NCI-H2227 (cell line): ENCODE measurements at regions not wholly inside any gene's neighbourhood (a gene's known extent, or its start where the extent isn't known, plus 50 kb on each side); places are given as distances from the start of the nearest gene placed in this dataset.

Source experiments
- DNase-seq: peaks from one replicate; lab custom pipeline; 2025; ENCODE audit not compliant: unreplicated experiment; lab: John Stamatoyannopoulos, UW

DNA sequence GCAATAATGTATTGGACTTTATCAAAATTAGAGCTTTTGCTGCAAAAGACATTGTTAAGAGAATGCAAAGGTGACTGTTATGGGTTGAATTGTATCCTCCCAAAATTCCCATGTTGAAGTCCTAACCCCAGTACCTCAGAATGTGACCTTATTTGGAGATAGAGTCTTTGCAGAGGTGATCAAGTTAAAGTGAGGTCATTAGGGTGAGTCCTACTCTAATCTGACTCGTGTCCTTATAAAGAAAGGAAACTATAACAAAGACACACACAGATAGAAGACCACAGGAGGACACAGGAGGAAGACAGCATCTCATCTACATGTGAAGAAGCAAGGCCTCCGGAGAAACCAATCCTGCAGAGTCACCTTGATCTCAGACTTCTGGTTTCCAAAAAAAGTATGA, 1011.2 kb downstream of the TBC1D22A start:
- DNase-seq, result no peak

DNA sequence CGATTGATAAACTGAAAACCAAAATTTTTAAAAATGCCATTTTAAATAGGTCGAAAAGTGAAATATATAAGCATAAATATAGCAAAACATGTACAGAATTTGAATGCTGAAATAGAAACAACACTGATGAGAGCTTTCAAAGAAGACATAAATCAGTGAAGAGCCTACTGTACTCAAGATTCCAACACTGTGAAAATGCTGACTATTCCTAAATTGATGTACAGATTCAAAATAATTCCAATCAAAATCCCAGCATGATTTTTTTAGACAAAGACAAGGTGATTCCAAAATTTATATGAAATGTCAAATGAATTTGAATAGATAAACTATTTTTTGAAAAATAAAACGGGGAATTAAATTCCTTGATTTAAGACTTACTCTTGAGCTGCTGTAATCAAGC, 1010.4 kb downstream of the TBC1D22A start:
- no peak for DNase-seq

DNA sequence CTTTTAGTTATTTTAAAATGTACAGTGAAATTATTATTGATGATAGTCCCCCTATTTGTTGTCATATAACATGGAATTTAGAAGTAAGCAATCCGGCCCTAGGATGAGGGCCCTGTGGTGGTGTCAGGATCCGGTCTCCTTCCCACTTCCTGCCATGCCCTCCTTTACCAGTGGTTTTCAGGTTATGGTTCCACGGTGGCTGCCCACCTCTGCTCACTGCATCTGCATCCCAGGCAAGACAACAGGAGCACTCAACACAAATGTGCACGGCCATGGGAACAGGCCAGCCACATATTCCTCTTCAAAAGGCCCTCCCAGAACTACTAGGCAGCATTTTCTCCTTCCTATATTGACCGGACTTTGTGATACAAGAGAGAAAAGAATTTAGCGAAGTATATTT, 1007.2 kb downstream of the TBC1D22A start:
- DNase-seq, result no peak

DNA sequence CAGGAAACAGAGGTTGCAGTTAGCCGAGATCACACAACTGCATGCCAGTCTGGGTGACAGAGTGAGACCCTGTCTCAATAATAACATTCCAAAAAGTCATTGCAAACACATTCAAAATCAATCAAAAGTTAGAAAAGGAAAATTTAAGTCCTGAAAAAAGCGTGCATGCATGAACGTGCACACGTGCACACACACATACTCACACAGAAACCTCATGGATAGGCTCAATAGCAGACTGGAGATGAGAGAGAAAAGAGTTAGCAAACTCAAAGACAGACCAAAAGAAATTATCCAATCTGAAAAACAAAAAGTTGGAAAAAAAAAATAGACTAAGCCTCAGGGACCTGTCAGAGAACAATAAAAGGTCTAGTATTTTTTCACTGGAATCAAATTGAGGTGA, 1005.6 kb downstream of the TBC1D22A start:
- no peak for DNase-seq

DNA sequence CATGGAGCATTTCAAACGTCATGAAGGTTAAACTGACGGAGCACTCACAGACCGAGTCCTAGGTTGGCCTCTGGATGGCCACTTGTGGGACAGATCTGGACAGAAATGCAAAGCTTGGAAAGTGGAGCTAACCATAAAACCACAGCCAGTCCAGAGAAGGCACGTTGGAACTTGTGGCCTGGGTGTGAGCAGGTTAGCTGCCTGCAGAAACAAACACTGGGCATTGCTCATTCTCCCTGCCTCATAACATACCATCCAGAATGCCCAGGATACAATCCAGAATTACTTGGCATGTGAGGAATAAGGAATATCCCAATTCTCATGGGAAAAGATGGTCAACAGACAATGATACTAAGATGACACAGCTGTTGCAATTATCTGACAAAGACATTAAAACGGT, 1005.0 kb downstream of the TBC1D22A start:
- no peak for DNase-seq

DNA sequence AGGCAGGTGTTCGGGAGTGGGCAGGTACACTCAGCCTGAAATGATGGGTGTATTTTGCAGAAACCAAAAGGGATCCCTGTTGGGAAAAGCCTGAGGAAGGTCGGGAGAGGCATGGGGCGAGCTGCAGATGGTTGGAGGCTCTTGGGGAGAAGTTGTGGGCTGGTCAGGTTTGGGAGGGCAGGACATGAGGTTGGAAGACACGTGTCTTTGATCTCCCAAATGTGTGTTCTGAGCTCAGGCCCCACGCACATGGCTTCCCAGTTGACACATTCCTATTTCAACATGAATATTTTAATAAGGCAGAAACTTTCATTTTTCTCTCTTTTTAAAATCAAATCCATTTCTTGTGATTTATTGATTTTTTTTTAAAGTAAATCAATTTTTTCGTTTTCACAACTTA, 1003.3 kb downstream of the TBC1D22A start:
- no peak for DNase-seq

DNA sequence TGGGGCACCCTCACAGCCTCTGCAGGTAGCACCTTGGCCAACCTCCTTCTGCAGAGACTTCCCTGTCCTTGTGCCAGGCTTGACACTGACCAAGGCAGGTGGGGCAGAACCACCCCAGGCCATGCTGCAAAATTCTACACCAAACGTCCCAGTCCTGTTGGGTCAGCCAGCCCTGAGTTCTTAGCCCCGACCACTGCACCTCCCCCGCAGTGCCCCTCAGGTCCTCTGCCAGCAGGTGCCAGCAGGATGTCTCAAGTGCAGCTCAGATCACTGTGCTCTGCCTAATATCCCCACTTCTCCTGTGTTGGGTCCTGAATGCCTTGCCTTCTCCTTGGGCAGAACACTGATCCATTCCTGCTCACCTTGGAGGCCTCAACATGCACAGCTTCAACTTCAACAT, 999.7 kb downstream of the TBC1D22A start:
- no peak for DNase-seq

DNA sequence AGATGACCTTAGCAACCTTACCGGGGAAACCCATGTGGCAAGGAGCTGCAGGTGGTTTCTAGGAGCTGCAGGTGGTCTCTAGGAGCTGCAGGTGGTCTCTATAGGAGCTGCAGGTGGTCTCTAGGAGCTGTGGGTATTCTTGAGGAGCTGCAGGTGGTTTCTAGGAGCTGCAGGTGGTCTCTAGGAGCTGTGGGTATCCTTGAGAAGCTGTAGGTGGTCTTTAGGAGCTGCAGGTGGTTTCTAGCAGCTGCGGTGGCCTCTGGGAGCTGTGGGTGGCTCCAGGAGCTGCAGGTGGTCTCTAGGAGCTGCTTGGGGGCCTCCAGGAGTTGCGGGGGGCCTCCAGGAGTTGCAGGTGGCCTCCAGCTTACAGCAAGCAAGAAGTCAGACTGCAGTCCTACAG, 997.5 kb downstream of the TBC1D22A start:
- no peak for DNase-seq

DNA sequence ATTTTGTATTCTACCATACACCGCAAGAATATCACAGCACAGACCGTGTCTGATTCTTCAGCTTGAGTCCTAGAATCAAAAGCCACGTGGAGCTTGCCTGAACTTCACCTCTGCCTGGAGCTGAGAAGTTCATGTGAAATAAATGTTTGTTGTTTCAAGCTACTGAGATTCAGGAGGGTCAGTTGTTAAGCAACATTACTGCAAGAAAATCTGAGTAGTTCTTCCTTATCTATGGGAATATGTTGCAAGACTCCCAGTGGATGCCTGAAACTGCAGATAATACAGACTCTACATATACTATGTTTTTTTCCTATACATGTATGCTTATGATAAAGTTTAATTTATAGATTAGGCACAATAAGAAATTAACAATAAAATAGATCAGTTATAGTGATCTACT, 995.3 kb downstream of the TBC1D22A start:
- no peak for DNase-seq

DNA sequence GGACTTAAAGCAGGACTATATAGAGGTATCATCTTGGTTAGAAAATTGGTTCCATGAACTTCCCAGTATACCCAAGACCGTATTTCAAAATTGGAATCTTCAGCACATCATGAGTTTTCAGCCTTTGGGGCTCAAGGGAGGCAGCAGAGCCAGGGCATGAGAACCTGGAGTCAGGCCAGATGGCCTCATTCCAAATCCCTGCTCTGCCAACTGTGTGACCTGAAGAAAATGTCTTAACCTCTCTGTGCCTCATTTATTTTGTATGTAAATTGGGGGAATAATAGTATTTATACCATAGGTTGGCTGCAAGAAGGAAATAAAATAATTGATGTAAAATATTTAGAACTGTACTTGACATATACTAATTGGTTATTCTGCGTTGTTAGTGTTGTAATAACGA, 987.6 kb downstream of the TBC1D22A start:
- DNase-seq, result no peak

DNA sequence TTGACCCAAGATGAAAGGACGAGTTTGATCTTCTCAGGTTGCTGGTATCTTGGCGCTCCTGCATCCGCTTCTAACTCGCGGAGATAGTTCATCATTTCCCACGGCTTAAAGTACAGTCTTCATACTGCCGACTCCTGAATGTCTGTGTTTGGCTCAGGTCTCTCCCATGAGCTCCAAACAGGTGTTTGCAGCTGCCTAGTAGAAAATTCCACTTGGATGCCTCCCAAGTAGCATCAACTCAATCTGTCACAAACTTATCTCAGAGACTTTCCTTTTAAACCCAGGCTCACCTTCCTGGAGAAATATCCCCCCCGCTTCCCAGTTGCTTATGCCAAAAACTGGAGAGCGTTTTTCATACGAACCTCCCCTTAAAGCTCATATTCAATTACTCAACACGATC, 986.5 kb downstream of the TBC1D22A start:
- no peak for DNase-seq

DNA sequence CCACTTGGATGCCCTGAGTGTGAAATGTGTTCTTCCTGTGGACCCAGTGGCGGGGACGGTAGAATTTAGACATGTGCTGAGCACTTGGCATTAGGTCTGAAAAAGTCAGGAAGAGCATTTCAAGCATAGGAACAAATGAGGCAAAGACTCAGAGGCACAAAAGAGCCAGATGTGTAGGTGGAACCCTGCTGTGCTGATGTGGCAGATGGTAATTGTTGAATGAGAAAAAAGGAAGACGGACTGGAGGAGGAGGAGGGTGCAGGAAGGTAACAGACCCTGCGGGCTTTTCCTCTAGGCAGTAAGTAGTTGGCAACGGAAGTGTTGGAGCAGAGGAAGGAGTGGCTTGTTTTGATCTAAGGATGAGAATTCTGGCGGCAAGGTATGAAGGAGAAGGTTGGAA, 985.8 kb downstream of the TBC1D22A start:
- DNase-seq, result no peak

DNA sequence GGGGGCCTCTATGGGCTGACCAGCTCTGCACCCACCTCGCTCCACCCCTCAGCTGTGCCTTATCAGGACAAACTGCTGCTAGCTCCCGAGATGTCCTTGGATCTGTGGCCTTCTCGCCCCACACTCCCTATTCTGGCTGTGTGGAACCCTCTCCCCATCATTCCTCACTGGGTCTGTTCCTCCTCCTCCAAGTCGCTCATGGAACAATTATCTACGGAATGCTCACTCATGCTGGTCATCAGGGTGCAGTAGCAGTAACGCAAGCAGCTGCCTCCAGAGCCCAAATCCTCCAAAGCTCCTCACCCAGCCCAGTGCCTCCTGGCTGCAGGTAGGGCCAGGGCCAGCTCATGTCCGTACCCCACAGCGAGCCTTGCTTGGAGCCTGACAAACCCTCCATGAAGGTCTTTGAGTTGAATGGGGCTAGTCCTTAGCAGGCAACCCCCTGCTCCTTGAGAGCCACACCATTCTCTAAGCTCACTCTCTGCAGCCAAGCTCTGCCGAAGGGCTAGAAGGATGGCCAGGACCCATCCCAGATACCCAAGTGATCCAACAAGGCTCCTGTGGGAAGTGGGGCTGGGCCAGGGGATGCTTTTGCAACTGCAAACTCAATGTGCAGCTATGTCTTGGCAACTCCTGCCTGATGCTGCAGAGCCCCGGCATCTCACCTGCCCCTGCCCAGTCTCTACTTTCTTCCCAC, 977.8 kb downstream of the TBC1D22A start:
- no peak for DNase-seq

DNA sequence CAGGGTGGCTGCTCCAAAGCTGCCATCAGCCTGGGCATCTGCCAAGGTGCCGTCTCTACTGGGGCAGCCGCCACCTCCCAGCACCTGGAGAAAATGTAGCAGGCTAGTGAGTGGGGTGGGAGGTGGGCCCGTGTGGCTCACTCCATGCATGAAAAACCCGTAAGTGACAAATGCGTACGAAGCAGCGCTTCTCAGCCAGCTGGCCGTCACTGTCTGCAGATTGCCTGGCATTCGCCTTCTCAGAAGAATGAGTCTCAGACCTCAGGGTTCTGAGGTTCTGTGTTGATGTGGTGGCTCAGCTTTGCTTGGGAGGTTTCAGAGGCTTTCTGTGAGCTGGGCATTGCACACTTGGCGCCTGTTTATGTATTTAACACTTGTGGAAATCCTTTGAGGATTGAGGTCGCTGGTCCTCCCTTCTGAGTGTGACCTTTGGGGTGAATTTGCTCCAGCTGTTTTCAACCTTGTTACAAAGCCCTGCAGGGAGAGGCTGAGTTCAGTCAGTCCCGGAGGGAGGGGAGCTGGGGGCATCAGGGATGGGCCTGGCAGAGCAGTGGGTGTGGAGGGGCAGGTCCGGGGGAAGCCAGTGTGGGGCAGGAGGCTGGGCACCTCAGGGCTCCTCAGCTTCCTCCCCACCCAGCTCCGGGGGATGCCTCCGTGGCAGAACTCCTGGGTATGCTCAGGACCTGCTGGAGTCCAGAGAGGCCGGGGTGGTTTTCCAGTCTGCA, 977.0 kb downstream of the TBC1D22A start:
- no peak for DNase-seq

DNA sequence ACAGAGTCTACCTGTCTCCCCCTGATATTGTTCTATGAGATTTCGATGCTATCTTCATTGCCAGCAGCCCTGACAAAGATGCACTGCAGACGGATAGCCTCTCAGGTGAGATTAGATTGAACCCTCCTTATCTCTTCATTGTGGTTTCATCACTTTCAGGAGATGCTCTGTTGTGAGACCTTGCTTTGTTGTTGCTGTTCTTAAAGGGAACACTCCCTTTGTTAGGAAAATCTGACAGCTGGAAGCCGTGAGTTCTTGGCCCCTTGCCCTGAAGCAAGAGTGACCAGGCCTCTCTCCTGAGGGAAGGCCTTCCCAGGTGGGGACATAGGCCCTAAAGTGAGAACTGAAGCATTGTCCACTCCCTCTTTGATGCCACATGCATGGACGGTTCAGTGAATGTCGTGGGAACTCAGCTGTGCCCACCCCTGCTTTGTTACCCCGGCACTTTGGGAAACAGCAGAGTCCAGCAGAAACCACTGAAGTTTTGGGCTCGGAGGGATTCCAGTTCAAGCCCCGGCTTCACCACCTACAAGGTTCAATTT, 976.1 kb downstream of the TBC1D22A start:
- no peak for DNase-seq

DNA sequence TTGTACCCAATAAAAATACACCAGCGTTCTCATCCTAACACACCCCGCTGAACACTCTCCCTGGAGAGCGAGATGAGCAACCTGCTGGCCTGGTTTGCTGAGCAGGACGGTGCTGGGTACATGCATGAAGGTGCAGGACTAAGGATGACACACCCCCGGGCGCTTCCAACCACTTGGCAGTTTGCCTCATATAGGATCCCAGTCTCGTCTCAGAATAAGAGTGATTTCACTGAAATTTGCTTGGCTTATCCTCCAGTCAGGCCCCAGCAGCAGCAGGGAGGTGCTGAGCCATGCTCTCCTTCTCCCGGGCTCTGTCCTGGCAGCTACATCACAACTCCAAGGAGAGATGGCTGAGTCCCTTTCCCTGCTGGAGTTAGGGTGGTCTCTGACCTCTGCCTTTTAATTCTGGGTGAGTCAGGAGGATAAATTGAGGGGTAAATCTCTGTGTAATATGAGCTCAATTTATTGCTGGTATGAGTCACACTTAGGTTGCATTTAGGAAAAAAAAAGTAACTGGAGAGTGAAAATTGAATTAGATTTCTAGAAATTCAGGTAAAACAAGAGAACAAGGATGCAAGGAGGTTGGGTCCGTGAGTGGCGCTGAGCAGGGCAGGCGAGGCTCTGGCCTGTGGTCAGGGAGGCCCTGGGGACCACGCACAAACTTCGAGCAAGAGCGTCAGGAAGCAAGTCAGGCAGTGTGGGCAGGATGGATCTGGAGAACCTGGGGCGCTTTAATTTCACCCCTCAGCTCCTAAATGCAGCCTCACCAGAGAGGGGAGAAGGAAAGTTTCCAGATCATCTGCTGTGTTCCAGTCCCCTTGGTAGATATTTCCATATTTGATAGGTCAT, 974.0 kb downstream of the TBC1D22A start:
- DNase-seq, result no peak

DNA sequence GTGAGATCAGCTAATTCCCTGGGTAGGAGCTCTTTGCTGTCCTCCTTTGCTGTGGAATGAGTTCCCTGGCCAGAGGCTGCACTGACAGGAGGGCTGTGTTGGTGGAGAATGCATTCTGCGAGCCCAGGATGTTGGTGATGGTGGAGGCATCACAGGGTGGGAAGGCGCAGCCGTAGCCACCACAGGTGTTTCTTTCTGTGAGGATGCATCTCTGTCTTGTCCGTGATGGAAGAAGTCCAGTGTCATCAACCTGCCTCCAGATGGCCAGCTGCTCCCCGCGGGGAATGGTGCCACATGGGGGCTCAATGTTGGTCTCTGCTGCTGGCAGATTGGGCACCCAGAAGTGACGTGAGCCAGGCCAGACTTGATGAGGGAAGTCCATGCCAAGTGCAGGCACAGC, 972.1 kb downstream of the TBC1D22A start:
- DNase-seq, result no peak

DNA sequence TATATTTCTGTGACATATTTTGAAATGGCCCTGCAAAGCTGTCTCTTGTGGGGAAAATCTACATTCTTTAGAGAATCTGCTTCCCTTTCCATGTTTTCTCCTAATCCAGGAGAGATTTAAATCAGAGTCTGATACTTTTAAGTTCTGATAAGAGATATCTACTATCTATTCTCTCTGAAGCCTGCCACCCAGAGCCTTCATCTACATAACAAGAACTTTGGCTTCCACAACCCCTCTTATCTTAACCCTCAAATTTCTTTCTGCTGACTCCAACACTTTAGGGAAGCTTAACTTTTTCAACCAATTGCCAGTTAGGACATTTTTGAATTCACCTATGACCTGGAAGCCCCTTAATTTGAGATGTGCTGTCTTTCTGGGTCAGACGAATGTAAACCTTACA, 965.2 kb downstream of the TBC1D22A start:
- DNase-seq, result no peak

DNA sequence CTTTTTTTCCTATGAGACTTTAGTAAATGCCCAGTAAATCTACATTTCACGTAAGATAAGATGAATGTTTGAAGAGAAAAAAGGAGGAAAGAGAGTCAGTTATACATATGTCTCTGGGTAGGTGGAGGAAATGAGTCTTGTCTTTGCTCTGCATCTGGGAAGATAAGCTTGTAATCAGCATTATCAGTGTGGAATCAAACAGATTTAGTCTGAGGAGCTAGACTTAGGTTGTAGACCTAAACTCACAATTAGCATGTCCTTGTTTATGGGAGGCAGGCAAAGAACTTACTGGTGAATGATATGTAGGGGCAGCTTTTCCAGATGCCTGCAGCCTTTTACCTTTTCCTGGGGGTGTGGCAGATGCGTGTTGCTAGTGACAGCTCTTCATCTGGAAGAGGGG, 962.3 kb downstream of the TBC1D22A start:
- no peak for DNase-seq

DNA sequence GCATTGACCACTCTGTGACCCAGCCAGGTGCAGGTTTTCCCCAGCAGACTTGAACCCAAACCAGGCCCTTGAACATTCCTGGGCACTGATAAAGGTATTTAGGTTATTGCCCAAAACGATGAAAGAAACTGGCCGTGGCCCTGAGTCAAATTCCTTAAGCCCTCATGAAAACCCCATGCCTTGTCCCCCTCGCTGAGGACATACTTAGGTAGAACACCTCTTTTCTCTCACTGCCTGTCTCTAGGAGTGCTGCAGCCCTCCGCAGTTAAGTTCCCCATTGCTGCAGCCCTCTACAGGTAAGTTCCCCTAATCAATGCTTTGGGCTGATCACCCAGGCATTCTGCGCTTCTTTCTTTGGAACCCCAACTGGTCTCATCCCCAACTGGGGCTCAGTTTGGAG, 961.6 kb downstream of the TBC1D22A start:
- no peak for DNase-seq

DNA sequence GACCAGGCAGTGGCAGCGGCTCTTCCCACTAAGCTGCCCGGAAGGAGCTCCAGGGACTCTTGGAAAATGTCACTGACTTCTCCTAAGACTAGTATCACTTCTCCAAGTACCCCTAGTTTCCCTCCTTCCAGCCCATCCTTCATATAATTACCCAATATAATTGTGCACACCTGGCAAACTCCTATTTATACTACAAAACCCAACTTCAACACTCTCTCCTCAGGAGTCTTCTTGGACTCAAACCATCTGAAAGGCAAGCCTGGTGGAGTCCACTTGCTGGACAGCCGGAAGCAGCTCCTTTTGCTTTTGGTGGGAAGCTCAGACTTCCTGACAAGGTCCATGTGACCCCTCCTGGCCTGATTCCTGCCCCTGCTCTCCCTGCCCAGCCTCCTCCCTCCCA, 955.9 kb downstream of the TBC1D22A start:
- DNase-seq, result no peak
